Naive thymus-derived CD4-positive, alpha-beta T cell (primary cell): ENCODE measurements at regions not wholly inside any gene's neighbourhood (a gene's known extent, or its start where the extent isn't known, plus 50 kb on each side); places are given as distances from the start of the nearest gene placed in this dataset.
"Not testable (repeated sequence)": the region's sequence is repeated elsewhere in the genome, so short reads cannot be mapped to it uniquely, and the experiment has no call there.

ENCODE experiments used
- ATAC-seq: fragments of 150-1000 bp; cut with Tn5 transposase; 2 replicates; pipeline ENCODE4 v1.10.0; 2021; ENCODE audit warnings: mild to moderate bottlenecking, moderate library complexity
- CTCF ChIA-PET: fragments of 350-600 bp; sonication (Branson Sonifier 250); formaldehyde crosslinking; loops from one replicate; lab custom pipeline; 2021; ENCODE audit warnings: antibody characterized with exemption; lab: Charles Lee
- POLR2A ChIA-PET: fragments of 350-600 bp; sonication (Branson Sonifier 250); formaldehyde crosslinking; loops from one replicate; lab custom pipeline; 2021; ENCODE audit warnings: antibody characterized with exemption, inconsistent platforms; lab: Charles Lee
- DNase-seq, 9 donors: peaks; one replicate each; pipeline versions ENCODE4 v3.0.0 to v3.0.0-alpha.2; 2020 to 2022; ENCODE audit warnings: mixed read lengths in 1 of 9
- H3K27ac ChIP-seq: one replicate; pipeline ENCODE4 v1.7.0; 2013; ENCODE audit warnings: mild to moderate bottlenecking, low read depth, low read length, moderate library complexity
- H3K27me3 ChIP-seq, 2 donors: one replicate each; pipeline ENCODE4 v1.7.0; 2013; ENCODE audit warnings: low read length in 2 of 2, mild to moderate bottlenecking in 2 of 2, moderate library complexity in 2 of 2; ENCODE audit not compliant: control insufficient read depth in 2 of 2, insufficient read depth in 2 of 2
- H3K36me3 ChIP-seq, 3 experiments: 1 replicate in 2 of 3; 2 replicates in 1 of 3; pipeline ENCODE4 v1.7.0; 2013; ENCODE audit warnings: low read length in 3 of 3, mild to moderate bottlenecking in 3 of 3, moderate library complexity in 1 of 3; ENCODE audit not compliant: insufficient read depth in 3 of 3, control insufficient read depth in 2 of 3
- H3K4me1 ChIP-seq, 2 donors: one replicate each; pipeline ENCODE4 v1.7.0; 2013; ENCODE audit warnings: low read length in 2 of 2, mild to moderate bottlenecking in 2 of 2, moderate library complexity in 1 of 2; ENCODE audit not compliant: control insufficient read depth in 2 of 2, insufficient read depth in 2 of 2
- H3K4me3 ChIP-seq: 2 replicates; pipeline ENCODE4 v1.7.0; 2013; ENCODE audit warnings: mild to moderate bottlenecking, low read length
- H3K9me3 ChIP-seq, 3 experiments: 1 replicate in 2 of 3; 2 replicates in 1 of 3; pipeline ENCODE4 v1.7.0; 2013; ENCODE audit warnings: low read length in 3 of 3; ENCODE audit not compliant: control insufficient read depth in 2 of 3
- H3K27ac Mint-ChIP-seq, 9 donors: one replicate each; pipeline ENCODE4 v1.8.0; 2020 to 2022; ENCODE audit warnings: mixed read lengths in 9 of 9, mild to moderate bottlenecking in 8 of 9, moderate library complexity in 5 of 9, inconsistent platforms in 2 of 9
- H3K27me3 Mint-ChIP-seq, 5 donors: one replicate each; pipeline ENCODE4 v1.8.0; 2021 to 2022; ENCODE audit warnings: mixed read lengths in 5 of 5, mild to moderate bottlenecking in 1 of 5
- H3K36me3 Mint-ChIP-seq, 5 donors: one replicate each; pipeline ENCODE4 v1.8.0; 2020 to 2022; ENCODE audit warnings: mixed read lengths in 5 of 5, mild to moderate bottlenecking in 3 of 5, inconsistent platforms in 1 of 5
- H3K4me1 Mint-ChIP-seq, 7 donors: one replicate each; pipeline ENCODE4 v1.8.0; 2020 to 2022; ENCODE audit warnings: mixed read lengths in 7 of 7, mild to moderate bottlenecking in 3 of 7, inconsistent platforms in 1 of 7
- H3K4me3 Mint-ChIP-seq, 10 donors: one replicate each; pipeline ENCODE4 v1.8.0; 2020 to 2022; ENCODE audit warnings: mild to moderate bottlenecking in 10 of 10, mixed read lengths in 10 of 10, moderate library complexity in 6 of 10, inconsistent platforms in 2 of 10
- H3K9me3 Mint-ChIP-seq, 11 donors: one replicate each; pipeline ENCODE4 v1.8.0; 2020 to 2022; ENCODE audit warnings: mixed read lengths in 11 of 11, mild to moderate bottlenecking in 4 of 11, inconsistent platforms in 1 of 11, moderate library complexity in 1 of 11
- intact Hi-C, 2 donors: fragments of 100-400 bp; cut with micrococcal nuclease; formaldehyde crosslinking; loops; one replicate each; pipeline ENCODE4 v1.15.1; 2023

- Mint-ChIP-seq H3K27me3 (peaks cover 0 to 4% (median 0%) of the 10 kb centered on the region in 5 donors), H3K9me3 (no peaks in the 10 kb centered on the region), H3K27ac (no peak overlapping the region), H3K4me1 (no peaks in the 10 kb centered on the region), H3K4me3 (no peak overlapping the region), H3K36me3 (no peaks in the 10 kb centered on the region)
- Histone ChIP-seq H3K4me3 (no peak overlapping the region), H3K36me3 (no peaks in the 10 kb centered on the region), H3K4me1 (no peaks in the 10 kb centered on the region), H3K27me3 (no peaks in the 10 kb centered on the region), H3K27ac (no peak overlapping the region), H3K9me3 (no peaks in the 10 kb centered on the region)
- no peak for ATAC-seq
- intact Hi-C loops, result loop anchor here (1.0 to 5.0 kb wide), 5 partner anchors 207 to 374 kb away; partner anchors contain the start of gene USP9X (in 1 of the 2)
- DNase-seq, result no peak
- ChIA-PET POLR2A (interaction anchor here (1.4 kb wide), 1 partner anchor 207 kb away, joined by 6 read pairs; the partner anchor contains the start of gene USP9X), CTCF (interaction anchor here (0.7 to 5.0 kb wide), 3 partner anchors 227 to 1104 kb away, joined by 5 to 49 read pairs (median 7); no protein-coding TSS in a partner anchor)
Observed at GRCh38 chrX:40878766-40879165, 143.4 kb upstream of the MED14 start.

- not testable (repeated sequence) for H3K4me3 Mint-ChIP-seq, H3K27ac Mint-ChIP-seq, ATAC-seq, H3K4me1 Mint-ChIP-seq, H3K9me3 Mint-ChIP-seq, H3K27ac ChIP-seq, H3K27me3 ChIP-seq, H3K9me3 ChIP-seq, H3K4me3 ChIP-seq, H3K4me1 ChIP-seq, H3K27me3 Mint-ChIP-seq, H3K36me3 Mint-ChIP-seq, DNase-seq, H3K36me3 ChIP-seq
- intact Hi-C loops, result loop anchor here (2.0 to 5.0 kb wide), 2 partner anchors 373 to 374 kb away; no protein-coding TSS in a partner anchor
- POLR2A ChIA-PET, result interaction anchor here (1.4 kb wide), 1 partner anchor 206 kb away, joined by 6 read pairs; the partner anchor contains the start of gene USP9X
- CTCF ChIA-PET, result interaction anchor here (0.7 to 5.0 kb wide), 4 partner anchors 11 to 1104 kb away, joined by 4 to 49 read pairs (median 6); no protein-coding TSS in a partner anchor
Observed at GRCh38 chrX:40879172-40879571, 143.8 kb upstream of the MED14 start.

- H3K4me1 Mint-ChIP-seq, result no peaks in the 10 kb centered on the region
- intact Hi-C loops, result no loop called here
- H3K27ac Mint-ChIP-seq, result no peak overlapping the region
- peaks cover 0 to 4% (median 0%) of the 10 kb centered on the region in 5 donors for H3K27me3 Mint-ChIP-seq
- POLR2A ChIA-PET, result interaction anchor here (0.6 kb wide), 1 partner anchor 203 kb away, joined by 3 read pairs; no protein-coding TSS in a partner anchor
- H3K9me3 Mint-ChIP-seq, result no peaks in the 10 kb centered on the region
- Histone ChIP-seq H3K27ac (no peak overlapping the region), H3K27me3 (no peaks in the 10 kb centered on the region), H3K36me3 (no peaks in the 10 kb centered on the region), H3K4me1 (no peaks in the 10 kb centered on the region), H3K4me3 (no peak overlapping the region), H3K9me3 (no peaks in the 10 kb centered on the region)
- H3K36me3 Mint-ChIP-seq, result no peaks in the 10 kb centered on the region
- H3K4me3 Mint-ChIP-seq, result no peak overlapping the region
- ATAC-seq (no peak), DNase-seq (no peak)
- CTCF ChIA-PET, result interaction anchor here (5.0 kb wide), 1 partner anchor 233 kb away, joined by 49 read pairs; no protein-coding TSS in a partner anchor
Observed at GRCh38 chrX:40880712-40881111, 145.4 kb upstream of the MED14 start.

GRCh38 chrX:40883021-40883619, 147.8 kb upstream of the MED14 start:
- intact Hi-C loops, result no loop called here
- H3K4me3 Mint-ChIP-seq, result no peak overlapping the region
- Histone ChIP-seq H3K36me3 (no peaks in the 10 kb centered on the region), H3K9me3 (no peaks in the 10 kb centered on the region), H3K4me3 (no peak overlapping the region), H3K27ac (no peak overlapping the region), H3K4me1 (no peaks in the 10 kb centered on the region), H3K27me3 (no peaks in the 10 kb centered on the region)
- DNase-seq, result no peak
- ChIA-PET POLR2A (no interaction called here), CTCF (no interaction called here)
- no peak overlapping the region for H3K27ac Mint-ChIP-seq
- no peaks in the 10 kb centered on the region for H3K27me3 Mint-ChIP-seq
- H3K9me3 Mint-ChIP-seq, result no peaks in the 10 kb centered on the region
- H3K4me1 Mint-ChIP-seq, result peaks cover 0 to 2% (median 0%) of the 10 kb centered on the region in 7 donors
- no peak for ATAC-seq
- no peaks in the 10 kb centered on the region for H3K36me3 Mint-ChIP-seq

- Mint-ChIP-seq H3K27me3 (peaks cover 0 to 2% (median 0%) of the 10 kb centered on the region in 5 donors), H3K27ac (no peak overlapping the region), H3K4me1 (peaks cover 0 to 3% (median 0%) of the 10 kb centered on the region in 7 donors), H3K36me3 (no peaks in the 10 kb centered on the region), H3K4me3 (no peak overlapping the region), H3K9me3 (peaks cover 0 to 2% (median 0%) of the 10 kb centered on the region in 11 donors)
- Histone ChIP-seq H3K9me3 (no peaks in the 10 kb centered on the region), H3K27me3 (no peaks in the 10 kb centered on the region), H3K4me3 (no peak overlapping the region), H3K36me3 (no peaks in the 10 kb centered on the region), H3K27ac (no peak overlapping the region), H3K4me1 (no peaks in the 10 kb centered on the region)
- CTCF ChIA-PET, result no interaction called here
- POLR2A ChIA-PET, result no interaction called here
- intact Hi-C loops, result no loop called here
- DNase-seq (no peak), ATAC-seq (no peak)
Observed at GRCh38 chrX:40885989-40886388, 150.6 kb upstream of the MED14 start.

- H3K4me3 Mint-ChIP-seq, result no peak overlapping the region
- no peaks in the 10 kb centered on the region for H3K36me3 Mint-ChIP-seq
- no peak overlapping the region for H3K4me3 ChIP-seq
- no peaks in the 10 kb centered on the region for H3K27me3 ChIP-seq
- H3K27me3 Mint-ChIP-seq, result peaks cover 0 to 2% (median 0%) of the 10 kb centered on the region in 5 donors
- POLR2A ChIA-PET, result no interaction called here
- peaks cover 0 to 3% (median 0%) of the 10 kb centered on the region in 7 donors for H3K4me1 Mint-ChIP-seq
- no peak overlapping the region for H3K27ac Mint-ChIP-seq
- no peak for DNase-seq
- no peaks in the 10 kb centered on the region for H3K4me1 ChIP-seq
- H3K9me3 ChIP-seq, result no peaks in the 10 kb centered on the region
- CTCF ChIA-PET, result no interaction called here
- H3K36me3 ChIP-seq, result no peaks in the 10 kb centered on the region
- peaks cover 0 to 10% (median 0%) of the 10 kb centered on the region in 11 donors for H3K9me3 Mint-ChIP-seq
- no peak overlapping the region for H3K27ac ChIP-seq
- intact Hi-C loops, result no loop called here
- ATAC-seq, result no peak
Observed at GRCh38 chrX:40887476-40887875, 152.1 kb upstream of the MED14 start.
